GM10266 (cell line): ENCODE measurements at regions not wholly inside any gene's neighbourhood (a gene's known extent, or its start where the extent isn't known, plus 50 kb on each side); places are given as distances from the start of the nearest gene placed in this dataset.
"Not testable (repeated sequence)": the region's sequence is repeated elsewhere in the genome, so short reads cannot be mapped to it uniquely, and the experiment has no call there.

Experiments used
- DNase-seq: peaks from one replicate; pipeline ENCODE4 v3.0.0; 2012; ENCODE audit errors: extremely low spot score
- CTCF ChIP-seq: IDR thresholded peaks from 2 replicates; pipeline ENCODE4 v1.5.1; 2012; ENCODE audit warnings: mild to moderate bottlenecking, low read depth; ENCODE audit not compliant: control insufficient read depth, insufficient read depth; ENCODE audit errors: missing control alignments

- TF ChIP-seq CTCF, result no peak
- DNase-seq, result no peak
Measured at GRCh38 chr4:103422467-103423219, 224.5 kb upstream of the CENPE start.

- TF ChIP-seq CTCF, result no peak
Measured at GRCh38 chr4:103415801-103416200, 217.7 kb upstream of the CENPE start.

GRCh38 chr4:103412646-103413045 lies 214.5 kb upstream of the CENPE start:
- not testable (repeated sequence) for DNase-seq

More at GRCh38 chr4:103415801-103416200, 217.7 kb upstream of the CENPE start:
- DNase-seq, result no peak

- no peak for DNase-seq
- no peak for TF ChIP-seq CTCF
Measured at GRCh38 chr4:103410386-103410785, 212.2 kb upstream of the CENPE start.

GRCh38 chr4:103405415-103405814 lies 207.3 kb upstream of the CENPE start:
- no peak for TF ChIP-seq CTCF
- no peak for DNase-seq

GRCh38 chr4:103403619-103404018 lies 205.5 kb upstream of the CENPE start:
- no peak for TF ChIP-seq CTCF
- no peak for DNase-seq

GRCh38 chr4:103402198-103402597 lies 204.1 kb upstream of the CENPE start:
- no peak for TF ChIP-seq CTCF

GRCh38 chr4:103400405-103400804 lies 202.3 kb upstream of the CENPE start:
- DNase-seq, result no peak
- no peak for TF ChIP-seq CTCF

More at GRCh38 chr4:103402198-103402597, 204.1 kb upstream of the CENPE start:
- DNase-seq, result no peak
